ENCODE measurements at regions not wholly inside any gene's neighbourhood (a gene's known extent, or its start where the extent isn't known, plus 50 kb on each side); places are given as distances from the start of the nearest gene placed in this dataset.

DNA sequence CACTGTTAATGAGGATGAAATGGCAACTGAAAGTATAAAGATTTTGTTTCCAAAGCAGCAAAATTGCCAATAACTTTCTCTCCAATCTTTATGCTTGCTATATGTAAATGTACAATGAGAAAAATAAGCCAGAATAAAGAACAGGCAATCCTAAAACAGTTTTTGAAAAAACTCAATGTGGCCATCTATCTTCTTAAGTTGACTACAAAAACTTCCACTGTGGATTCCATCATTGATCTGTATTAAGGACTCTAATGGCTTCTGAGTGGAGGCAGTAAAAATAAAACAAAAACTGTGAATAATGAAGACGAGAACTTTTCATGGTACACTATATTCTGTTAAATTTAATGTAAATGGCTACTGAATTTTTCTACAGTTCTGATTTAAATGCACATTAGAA, 382.9 kb downstream of the TMEM232 start:
- no peak for DNase-seq (ENCODE audit: low read depth in 2 of 2, low spot score in 1 of 2)

DNA sequence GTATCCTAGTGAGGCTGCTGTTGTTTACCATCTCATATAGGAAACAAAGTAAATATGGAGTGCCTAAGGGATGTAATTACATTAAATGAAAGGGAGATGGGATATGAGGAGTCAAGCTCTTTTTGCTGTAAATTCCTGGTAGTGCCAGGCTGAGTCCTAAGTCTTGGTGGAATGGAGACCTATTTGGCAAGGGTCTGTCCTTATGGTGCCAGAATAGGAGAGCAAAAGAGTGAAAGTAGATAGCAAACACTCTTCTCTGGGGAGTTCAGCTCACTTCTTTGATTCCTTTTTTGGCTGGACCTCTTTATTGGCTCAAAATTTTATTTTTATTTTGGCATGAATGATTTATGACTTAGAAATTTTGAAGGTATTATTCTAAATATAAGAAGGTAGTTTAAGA, 380.8 kb downstream of the TMEM232 start:
- no peak for DNase-seq (ENCODE audit: low read depth in 2 of 2, low spot score in 1 of 2)

DNA sequence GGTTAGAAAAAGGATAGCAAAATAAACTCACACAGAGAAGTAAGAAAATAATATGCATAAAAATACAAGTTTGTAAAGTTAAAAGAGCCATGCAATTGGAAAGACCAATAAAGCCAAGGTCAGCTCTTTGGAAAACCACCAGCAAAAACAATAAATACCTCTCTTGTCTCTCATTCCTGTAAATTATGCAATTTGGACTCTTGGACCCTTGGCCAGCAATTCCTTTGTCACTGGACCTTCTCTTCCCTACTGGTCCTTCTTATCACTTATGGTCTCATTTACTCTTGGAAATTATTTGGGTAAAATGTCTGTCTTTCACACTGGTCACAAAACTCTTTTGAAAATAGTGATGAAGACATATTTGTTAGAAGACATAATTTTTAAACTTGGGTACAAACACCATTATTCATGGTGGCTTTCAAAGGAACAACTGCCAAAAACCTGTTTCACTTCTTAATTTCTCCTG, 379.5 kb downstream of the TMEM232 start:
- no peak for DNase-seq (ENCODE audit: low read depth in 2 of 2, low spot score in 1 of 2)

DNA sequence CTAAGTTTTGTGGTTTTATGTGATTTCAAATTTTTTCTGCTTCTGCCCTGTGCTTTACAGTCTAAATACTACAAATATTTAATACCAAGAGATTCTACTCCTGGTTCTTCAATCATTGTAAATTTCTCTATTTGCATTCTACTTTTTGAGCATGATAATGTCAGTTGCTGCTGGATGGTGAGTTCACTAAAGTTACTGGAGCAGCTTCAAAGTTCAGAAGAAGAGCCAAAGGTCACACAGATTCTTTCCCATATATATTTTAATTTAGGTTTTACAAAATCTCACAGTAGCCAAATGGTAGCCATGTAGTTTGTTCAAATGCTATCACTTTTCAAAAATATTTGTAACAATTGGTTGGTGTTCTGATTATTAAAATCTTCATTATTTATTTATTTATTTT, 378.7 kb downstream of the TMEM232 start:
- no peak for DNase-seq (ENCODE audit: low read depth in 2 of 2, low spot score in 1 of 2)

DNA sequence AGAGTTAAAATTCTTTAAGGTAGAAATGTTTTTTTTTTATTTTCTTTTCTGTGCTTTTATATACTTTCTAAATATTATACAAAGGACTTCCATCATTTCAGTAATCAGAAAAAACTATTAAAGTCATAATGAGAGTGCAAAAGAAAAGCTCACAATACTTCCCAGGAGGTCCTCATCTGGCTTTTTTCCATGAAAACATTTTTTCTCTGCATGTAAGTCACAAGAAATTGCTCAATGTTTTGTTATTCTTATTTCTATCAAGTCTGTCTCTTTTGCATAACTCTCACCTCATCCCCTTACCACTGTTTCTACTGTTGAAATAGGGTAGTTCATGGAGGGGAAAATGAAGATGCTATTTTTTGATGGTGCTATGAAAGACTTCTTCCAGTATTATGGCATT, 375.0 kb downstream of the TMEM232 start:
- no peak for DNase-seq (ENCODE audit: low read depth in 2 of 2, low spot score in 1 of 2)

DNA sequence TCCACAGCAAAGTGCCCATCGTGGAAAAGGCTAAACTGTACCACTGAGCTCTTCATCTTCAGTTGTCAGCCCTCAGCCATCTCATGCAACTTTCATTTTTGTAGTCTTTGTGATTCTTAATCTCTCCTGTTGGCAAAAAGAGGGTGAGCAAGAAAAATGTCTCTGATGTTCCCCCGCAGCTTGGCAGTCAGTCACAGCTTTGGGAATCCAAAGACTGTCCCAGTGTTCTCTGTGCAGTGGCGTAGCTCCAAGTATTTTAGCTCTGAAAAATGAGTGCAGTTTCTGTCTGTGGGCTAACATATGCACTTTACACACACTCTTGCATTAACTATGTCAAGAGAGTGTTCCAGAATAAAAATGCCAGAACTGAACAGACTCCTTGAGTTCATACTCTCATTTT, 372.2 kb downstream of the TMEM232 start:
- DNase-seq (ENCODE audit: low read depth in 2 of 2, low spot score in 1 of 2), result no peak

DNA sequence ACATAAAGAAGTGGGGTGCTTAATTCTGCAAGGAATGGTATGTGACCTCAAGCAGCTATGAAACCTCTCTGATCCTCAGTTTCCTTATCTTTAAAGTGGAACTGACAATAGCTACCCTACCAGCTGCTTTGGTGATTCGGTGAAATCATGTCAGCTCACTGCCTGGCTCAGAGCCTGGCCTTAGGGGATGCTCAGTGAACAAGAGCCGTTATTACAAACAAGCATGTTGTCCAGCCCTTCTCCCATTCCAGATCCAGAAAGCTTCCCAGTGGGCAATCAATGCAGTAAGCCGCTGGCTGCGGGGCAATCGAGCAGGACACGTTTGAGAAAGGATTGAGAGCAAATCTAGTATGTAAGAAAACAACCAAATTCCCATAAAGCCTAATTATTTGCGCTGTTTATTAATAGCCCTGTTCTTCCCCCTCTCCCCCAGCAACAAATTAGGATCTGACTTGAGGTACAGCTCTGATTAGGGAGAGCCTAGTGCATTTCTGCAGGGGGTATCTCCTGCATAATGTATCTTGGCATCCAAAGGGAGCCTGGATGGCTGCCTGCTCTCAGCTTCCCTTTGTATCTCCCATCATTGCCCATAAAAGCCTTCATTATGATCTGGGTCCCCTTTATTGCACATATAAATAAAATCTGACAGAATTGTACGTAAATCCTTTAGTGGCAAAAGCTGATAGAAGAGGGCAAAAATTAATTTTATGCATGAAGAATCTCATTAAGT, 371.4 kb downstream of the TMEM232 start:
- no peak for DNase-seq (ENCODE audit: low read depth in 2 of 2, low spot score in 1 of 2)

DNA sequence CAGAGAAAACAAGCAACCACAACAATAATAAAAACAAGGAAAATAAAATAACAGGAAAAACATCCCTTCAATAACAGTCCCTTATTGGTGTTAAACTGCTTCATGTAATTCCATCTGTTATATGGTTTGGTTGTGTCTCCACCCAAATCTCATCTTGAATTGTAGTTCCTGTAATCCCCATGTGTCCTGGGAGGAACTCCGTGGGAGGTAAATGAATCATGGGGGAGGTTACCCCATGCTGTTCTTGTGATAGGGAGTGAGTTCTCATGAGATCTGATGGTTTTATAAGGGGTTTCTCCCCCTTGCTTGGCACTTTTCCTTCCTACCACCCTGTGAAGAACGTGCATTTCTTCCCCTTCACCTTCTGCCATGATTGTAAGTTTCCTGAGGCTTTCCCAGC, 369.8 kb downstream of the TMEM232 start:
- DNase-seq (ENCODE audit: low read depth in 2 of 2, low spot score in 1 of 2), result no peak

DNA sequence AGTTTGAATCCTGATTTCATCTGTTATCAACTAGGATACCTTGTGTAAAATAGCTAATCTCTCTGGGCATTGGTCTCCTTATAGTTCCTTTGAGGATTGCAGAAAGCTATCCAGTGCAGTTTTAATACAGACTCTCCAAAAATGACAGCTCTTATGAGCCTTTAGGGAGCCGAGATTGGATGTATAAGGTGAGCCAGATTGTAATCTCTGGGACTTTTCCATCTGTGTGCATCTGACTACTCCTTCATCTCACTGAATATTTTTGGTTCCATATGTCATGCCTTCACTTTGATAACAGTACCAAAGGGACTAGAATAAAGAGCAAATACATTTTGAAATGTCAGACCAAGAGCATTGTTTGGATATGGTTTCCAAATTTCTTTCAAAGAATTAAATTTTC, 367.2 kb downstream of the TMEM232 start:
- no peak for DNase-seq (ENCODE audit: low read depth in 2 of 2, low spot score in 1 of 2)

DNA sequence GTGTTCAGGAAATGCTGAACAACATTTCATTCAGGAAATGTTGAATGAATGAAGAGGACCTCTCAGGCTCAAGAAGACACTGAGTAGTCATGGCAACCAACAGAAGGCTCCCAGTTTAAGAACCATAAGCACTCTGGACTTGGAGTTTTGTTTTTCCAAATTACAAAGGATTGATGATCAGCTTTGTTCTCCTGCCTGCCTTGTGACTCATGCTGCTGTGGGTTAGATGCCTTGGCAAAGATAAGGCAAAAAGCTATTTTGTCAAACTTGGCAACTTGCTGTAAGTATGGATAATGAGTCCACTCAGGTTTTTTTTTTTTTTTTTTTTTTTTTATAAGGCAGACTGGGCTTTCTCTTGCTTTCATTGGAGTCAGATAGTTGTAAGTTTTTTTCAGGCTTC, 365.0 kb downstream of the TMEM232 start:
- no peak for DNase-seq (ENCODE audit: low read depth in 2 of 2, low spot score in 1 of 2)

DNA sequence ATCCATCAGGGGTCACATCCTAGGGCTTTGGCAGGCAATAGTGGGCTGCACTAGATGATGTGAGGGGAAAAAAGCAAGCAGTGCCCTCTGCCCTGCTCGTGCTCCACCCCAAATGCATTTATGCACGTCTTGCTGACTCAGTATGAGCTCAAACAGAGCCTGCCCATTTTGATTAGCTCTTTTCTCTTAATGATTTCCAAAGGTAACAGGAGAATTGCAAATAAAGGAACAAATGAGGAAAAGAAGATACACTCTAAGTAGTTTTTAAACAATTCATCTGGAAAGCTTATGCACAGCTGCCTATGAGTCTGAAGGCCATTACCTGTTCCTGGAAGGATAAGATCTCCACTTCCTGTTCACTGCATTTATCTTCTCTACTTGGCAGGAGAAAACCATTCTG, 364.2 kb downstream of the TMEM232 start:
- DNase-seq (ENCODE audit: low read depth in 2 of 2, low spot score in 1 of 2), result no peak

DNA sequence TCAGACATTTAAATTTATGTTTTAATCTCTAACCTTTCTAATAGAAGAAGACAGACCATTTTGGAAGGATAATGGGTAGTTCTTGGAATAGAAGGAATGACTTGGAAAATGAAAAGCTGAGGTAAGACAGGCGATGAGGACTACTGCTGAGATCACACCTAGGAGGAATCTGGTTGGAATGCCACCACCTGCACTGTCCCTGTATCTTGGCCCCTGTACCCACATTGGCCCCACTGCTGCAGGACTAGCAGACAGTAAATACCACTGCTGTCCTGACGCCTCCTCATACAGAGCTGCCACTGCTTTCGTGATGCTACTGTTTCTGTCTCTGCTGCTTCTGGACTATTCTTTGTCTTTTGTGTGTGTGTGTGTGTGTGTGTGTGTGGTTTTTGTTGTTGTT, 359.8 kb downstream of the TMEM232 start:
- no peak for DNase-seq (ENCODE audit: low read depth in 2 of 2, low spot score in 1 of 2)
